Tibial artery (tissue), 4 donors: ENCODE measurements at regions not wholly inside any gene's neighbourhood (a gene's known extent, or its start where the extent isn't known, plus 50 kb on each side); places are given as distances from the start of the nearest gene placed in this dataset.

Experiments
- DNase-seq, 2 donors: peaks; one replicate each; pipeline ENCODE4 v3.0.0-alpha.2; 2019
- H3K27ac ChIP-seq, 2 donors: fragments of 200-600 bp; sonication (generic) in 1 of 2; 1 replicate in 1 of 2; 2 replicates in 1 of 2; pipeline ENCODE4 v1.5.1; 2018 to 2019; ENCODE audit warnings: mild to moderate bottlenecking in 1 of 2
- H3K27me3 ChIP-seq, 2 donors: fragments of 200-600 bp; sonication (generic) in 1 of 2; one replicate each; pipeline versions ENCODE4 v1.5.1 to v1.6.0; 2016 to 2019
- H3K36me3 ChIP-seq, 3 donors: fragments of 200-600 bp; sonication (generic) in 2 of 3; one replicate each; pipeline ENCODE4 v1.5.1; 2016 to 2019; ENCODE audit warnings: mild to moderate bottlenecking in 2 of 3
- H3K4me1 ChIP-seq, 4 donors: fragments of 200-600 bp; sonication (generic) in 2 of 4; 1 replicate in 3 of 4; 2 replicates in 1 of 4; pipeline ENCODE4 v1.5.1; 2016 to 2019
- H3K4me3 ChIP-seq, 2 donors: fragments of 200-600 bp; sonication (generic) in 1 of 2; 1 replicate in 1 of 2; 2 replicates in 1 of 2; pipeline ENCODE4 v1.5.1; 2018 to 2019; ENCODE audit warnings: mild to moderate bottlenecking in 2 of 2
- H3K9me3 ChIP-seq, 3 donors: fragments of 200-600 bp; sonication (generic) in 1 of 3; one replicate each; pipeline ENCODE4 v1.5.1; 2016 to 2019
- CTCF ChIP-seq, 2 experiments: fragments of 200-600 bp in 1 of 2; fragments of 450-650 bp in 1 of 2; IDR thresholded peaks; one replicate each; pipeline ENCODE4 v1.5.1; 2017 to 2019; ENCODE audit warnings: antibody characterized with exemption in 2 of 2, mild to moderate bottlenecking in 1 of 2, moderate library complexity in 1 of 2
- intact Hi-C: fragments of 100-400 bp; cut with DNase I; formaldehyde crosslinking; loops from one replicate; pipeline ENCODE4 v1.15.0; 2023; ENCODE audit warnings: low total_unique reads

- Histone ChIP-seq H3K27ac (no peak overlapping the region), H3K36me3 (no peaks in the 10 kb centered on the region), H3K27me3 (peaks cover 0 to 10% of the 10 kb centered on the region in 2 donors), H3K4me1 (peaks cover 0 to 3% (median 0%) of the 10 kb centered on the region in 4 donors), H3K4me3 (no peak overlapping the region), H3K9me3 (no peaks in the 10 kb centered on the region)
- TF ChIP-seq CTCF (IDR thresholded peaks at IDR 0.05): no peak
- intact Hi-C loops: no loop called here
- no peak for DNase-seq
Measured at GRCh38 chr10:6719561-6719960, 139.5 kb upstream of the PRKCQ start.

GRCh38 chr10:6718550-6718949 lies 138.5 kb upstream of the PRKCQ start:
- H3K27ac ChIP-seq: no peak overlapping the region
- H3K36me3 ChIP-seq: no peaks in the 10 kb centered on the region
- no peak for TF ChIP-seq CTCF (IDR thresholded peaks at IDR 0.05)
- peaks cover 0 to 3% (median 0%) of the 10 kb centered on the region in 4 donors for H3K4me1 ChIP-seq
- DNase-seq: no peak
- H3K4me3 ChIP-seq: no peak overlapping the region
- H3K9me3 ChIP-seq: no peaks in the 10 kb centered on the region
- peaks cover 0 to 10% of the 10 kb centered on the region in 2 donors for H3K27me3 ChIP-seq
- intact Hi-C loops: no loop called here

GRCh38 chr10:6716516-6716915 lies 136.4 kb upstream of the PRKCQ start:
- intact Hi-C loops: no loop called here

GRCh38 chr10:6713716-6714115 lies 133.6 kb upstream of the PRKCQ start:
- H3K4me3 ChIP-seq: no peak overlapping the region
- no peaks in the 10 kb centered on the region for H3K4me1 ChIP-seq
- DNase-seq: no peak
- intact Hi-C loops: no loop called here
- no peak overlapping the region for H3K27ac ChIP-seq
- H3K36me3 ChIP-seq: no peaks in the 10 kb centered on the region
- no peaks in the 10 kb centered on the region for H3K9me3 ChIP-seq
- TF ChIP-seq CTCF (IDR thresholded peaks at IDR 0.05): no peak
- H3K27me3 ChIP-seq: no peaks in the 10 kb centered on the region

More at GRCh38 chr10:6716516-6716915, 136.4 kb upstream of the PRKCQ start:
- no peak overlapping the region for H3K27ac ChIP-seq
- peaks cover 0 to 4% of the 10 kb centered on the region in 2 donors for H3K27me3 ChIP-seq
- DNase-seq: no peak
- no peaks in the 10 kb centered on the region for H3K36me3 ChIP-seq
- no peak for TF ChIP-seq CTCF (IDR thresholded peaks at IDR 0.05)
- H3K4me3 ChIP-seq: no peak overlapping the region
- peaks cover 0 to 2% (median 0%) of the 10 kb centered on the region in 4 donors for H3K4me1 ChIP-seq
- no peaks in the 10 kb centered on the region for H3K9me3 ChIP-seq

GRCh38 chr10:6713120-6713519 lies 133.0 kb upstream of the PRKCQ start:
- H3K4me3 ChIP-seq: no peak overlapping the region
- H3K36me3 ChIP-seq: no peaks in the 10 kb centered on the region
- no peaks in the 10 kb centered on the region for H3K9me3 ChIP-seq
- no peaks in the 10 kb centered on the region for H3K27me3 ChIP-seq
- intact Hi-C loops: no loop called here
- DNase-seq: no peak
- no peaks in the 10 kb centered on the region for H3K4me1 ChIP-seq
- no peak overlapping the region for H3K27ac ChIP-seq
- TF ChIP-seq CTCF (IDR thresholded peaks at IDR 0.05): no peak

- no peaks in the 10 kb centered on the region for H3K4me1 ChIP-seq
- H3K36me3 ChIP-seq: no peaks in the 10 kb centered on the region
- H3K9me3 ChIP-seq: no peaks in the 10 kb centered on the region
- H3K27me3 ChIP-seq: no peaks in the 10 kb centered on the region
- intact Hi-C loops: no loop called here
- no peak overlapping the region for H3K27ac ChIP-seq
- no peak overlapping the region for H3K4me3 ChIP-seq
- DNase-seq: no peak
- no peak for TF ChIP-seq CTCF (IDR thresholded peaks at IDR 0.05)
Measured at GRCh38 chr10:6711881-6712280, 131.8 kb upstream of the PRKCQ start.
